Mesendoderm (in vitro differentiated cells): ENCODE measurements at regions not wholly inside any gene's neighbourhood (a gene's known extent, or its start where the extent isn't known, plus 50 kb on each side); places are given as distances from the start of the nearest gene placed in this dataset.

Experiments
- DNase-seq: peaks from one replicate; pipeline ENCODE4 v3.0.0; 2013
- H2AK5ac ChIP-seq: 2 replicates; pipeline ENCODE4 v1.6.1; 2013; ENCODE audit warnings: low read length, inconsistent platforms
- H2BK120ac ChIP-seq: 2 replicates; pipeline ENCODE4 v1.6.1; 2013; ENCODE audit warnings: low read depth, mild to moderate bottlenecking, low read length, moderate library complexity, mixed read lengths
- H2BK15ac ChIP-seq: replicated peaks from 2 replicates; pipeline ENCODE4 v1.6.1; 2013; ENCODE audit warnings: low read depth, mild to moderate bottlenecking, moderate library complexity
- H2BK5ac ChIP-seq: 2 replicates; pipeline ENCODE4 v1.6.1; 2013; ENCODE audit warnings: low read length, inconsistent platforms
- H3K18ac ChIP-seq: 2 replicates; pipeline ENCODE4 v1.6.1; 2013; ENCODE audit warnings: mild to moderate bottlenecking, low read length, mixed read lengths
- H3K23ac ChIP-seq: one replicate; pipeline ENCODE4 v1.6.1; 2013; ENCODE audit warnings: low read length
- H3K27ac ChIP-seq: 2 replicates; pipeline ENCODE4 v1.5.1; 2013; ENCODE audit warnings: low read depth, mild to moderate bottlenecking, inconsistent platforms, low read length, moderate library complexity
- H3K27me3 ChIP-seq: 2 replicates; pipeline ENCODE4 v1.6.1; 2013; ENCODE audit warnings: low read length, control low read depth, mild to moderate bottlenecking, inconsistent platforms; ENCODE audit not compliant: insufficient read depth, poor library complexity
- H3K36me3 ChIP-seq: 2 replicates; pipeline ENCODE4 v1.6.1; 2013; ENCODE audit warnings: low read length, inconsistent platforms; ENCODE audit not compliant: control insufficient read depth, insufficient read depth
- H3K4ac ChIP-seq: one replicate; pipeline ENCODE4 v1.6.1; 2013; ENCODE audit warnings: low read depth, mild to moderate bottlenecking, low read length, moderate library complexity
- H3K4me1 ChIP-seq: 2 replicates; pipeline ENCODE4 v1.6.1; 2013; ENCODE audit warnings: low read depth, low read length, inconsistent platforms; ENCODE audit not compliant: control insufficient read depth
- H3K4me2 ChIP-seq: 2 replicates; pipeline ENCODE4 v1.6.1; 2013; ENCODE audit warnings: low read length
- H3K4me3 ChIP-seq: 2 replicates; pipeline ENCODE4 v1.5.1; 2013; ENCODE audit warnings: mild to moderate bottlenecking, low read length
- H3K56ac ChIP-seq: one replicate; pipeline ENCODE4 v1.6.1; 2013; ENCODE audit warnings: low read length
- H3K79me1 ChIP-seq: 2 replicates; pipeline ENCODE4 v1.6.1; 2013; ENCODE audit warnings: low read length, inconsistent platforms
- H3K79me2 ChIP-seq: 2 replicates; pipeline ENCODE4 v1.6.1; 2013; ENCODE audit warnings: mild to moderate bottlenecking, low read length; ENCODE audit not compliant: control insufficient read depth, insufficient read depth
- H3K9ac ChIP-seq: 2 replicates; pipeline ENCODE4 v1.6.1; 2013; ENCODE audit warnings: low read length, inconsistent platforms
- H4K5ac ChIP-seq: one replicate; pipeline ENCODE4 v1.6.1; 2013; ENCODE audit warnings: low read length
- H4K8ac ChIP-seq: one replicate; pipeline ENCODE4 v1.6.1; 2013; ENCODE audit warnings: low read depth, mild to moderate bottlenecking, control low read depth, low read length, moderate library complexity
- WGBS: extraction: QIAGEN DNeasy Blood & Tissue Kit; methylation state at CpG from one replicate; pipeline ENCODE4 v1.1.7; 2013; ENCODE audit warnings: low lambda C conversion rate, missing lambda C conversion rate; ENCODE audit not compliant: insufficient coverage; ENCODE audit errors: extremely low coverage; 5-methylcytosine and 5-hydroxymethylcytosine counted together

GRCh38 chr6:33963136-33963750 is 159.4 kb upstream of the MLN start:
- no peak overlapping the region for H3K4ac ChIP-seq
- H3K18ac ChIP-seq = no peak overlapping the region
- H3K79me2 ChIP-seq = no peaks in the 10 kb centered on the region
- no peak overlapping the region for H3K23ac ChIP-seq
- H4K8ac ChIP-seq = no peak overlapping the region
- H2BK120ac ChIP-seq = no peak overlapping the region
- H3K27me3 ChIP-seq = no peaks in the 10 kb centered on the region
- no peak overlapping the region for H2BK5ac ChIP-seq
- DNase-seq = no peak
- peaks cover 5% of the 10 kb centered on the region for H3K4me1 ChIP-seq
- H2AK5ac ChIP-seq = no peak overlapping the region
- no peaks in the 10 kb centered on the region for H3K36me3 ChIP-seq
- no peak overlapping the region for H3K9ac ChIP-seq
- no CpG with 5 or more reads among the region's 7 CpGs for WGBS
- no peak overlapping the region for H3K4me2 ChIP-seq
- no peak overlapping the region for H2BK15ac ChIP-seq
- no peak overlapping the region for H3K4me3 ChIP-seq
- H3K79me1 ChIP-seq = no peaks in the 10 kb centered on the region
- no peak overlapping the region for H3K27ac ChIP-seq
- H3K56ac ChIP-seq = no peak overlapping the region
- H4K5ac ChIP-seq = no peak overlapping the region

- H3K36me3 ChIP-seq = no peaks in the 10 kb centered on the region
- no peaks in the 10 kb centered on the region for H3K79me1 ChIP-seq
- no peak overlapping the region for H4K5ac ChIP-seq
- DNase-seq = no peak
- no peak overlapping the region for H4K8ac ChIP-seq
- H3K23ac ChIP-seq = no peak overlapping the region
- H3K79me2 ChIP-seq = no peaks in the 10 kb centered on the region
- no peak overlapping the region for H2BK120ac ChIP-seq
- no peak overlapping the region for H2BK15ac ChIP-seq
- H3K56ac ChIP-seq = no peak overlapping the region
- H3K27me3 ChIP-seq = no peaks in the 10 kb centered on the region
- peaks cover 6% of the 10 kb centered on the region for H3K4me1 ChIP-seq
- no peak overlapping the region for H3K4me2 ChIP-seq
- H3K4ac ChIP-seq = no peak overlapping the region
- H3K4me3 ChIP-seq = no peak overlapping the region
- no peak overlapping the region for H3K18ac ChIP-seq
- no peak overlapping the region for H2BK5ac ChIP-seq
- H3K9ac ChIP-seq = no peak overlapping the region
- WGBS = no CpG with 5 or more reads among the region's 16 CpGs
- H2AK5ac ChIP-seq = no peak overlapping the region
- no peak overlapping the region for H3K27ac ChIP-seq
These were observed 158.6 kb upstream of the MLN start for GRCh38 chr6:33962246-33963027.

GRCh38 chr6:33961691-33962090 is 157.9 kb upstream of the MLN start:
- H3K4me1 ChIP-seq = peaks cover 6% of the 10 kb centered on the region
- no peak overlapping the region for H3K27ac ChIP-seq
- no peak overlapping the region for H2AK5ac ChIP-seq
- no peak overlapping the region for H3K23ac ChIP-seq
- no peak overlapping the region for H3K56ac ChIP-seq
- H3K18ac ChIP-seq = no peak overlapping the region
- no peak overlapping the region for H3K9ac ChIP-seq
- H2BK120ac ChIP-seq = no peak overlapping the region
- no peak overlapping the region for H4K8ac ChIP-seq
- no peak overlapping the region for H2BK5ac ChIP-seq
- no peak for DNase-seq
- no peak overlapping the region for H3K4me2 ChIP-seq
- H3K79me1 ChIP-seq = no peaks in the 10 kb centered on the region
- H4K5ac ChIP-seq = no peak overlapping the region
- WGBS = no CpG with 5 or more reads among the region's 6 CpGs
- no peak overlapping the region for H2BK15ac ChIP-seq
- H3K36me3 ChIP-seq = no peaks in the 10 kb centered on the region
- no peak overlapping the region for H3K4me3 ChIP-seq
- H3K27me3 ChIP-seq = no peaks in the 10 kb centered on the region
- no peak overlapping the region for H3K4ac ChIP-seq
- H3K79me2 ChIP-seq = no peaks in the 10 kb centered on the region

- Histone ChIP-seq H3K27ac (no peak overlapping the region), H2BK5ac (no peak overlapping the region), H4K5ac (no peak overlapping the region), H3K27me3 (no peaks in the 10 kb centered on the region), H3K4ac (no peak overlapping the region), H2BK15ac (no peak overlapping the region), H2BK120ac (no peak overlapping the region), H3K56ac (peak overlapping the region; percentile 51), H3K9ac (no peak overlapping the region), H3K4me3 (no peak overlapping the region), H3K36me3 (no peaks in the 10 kb centered on the region), H3K4me2 (no peak overlapping the region), H3K79me2 (no peaks in the 10 kb centered on the region), H3K4me1 (peaks cover 6% of the 10 kb centered on the region), H3K23ac (no peak overlapping the region), H2AK5ac (no peak overlapping the region), H3K18ac (no peak overlapping the region), H3K79me1 (no peaks in the 10 kb centered on the region), H4K8ac (no peak overlapping the region)
- DNase-seq = no peak
- WGBS = no CpG with 5 or more reads among the region's 22 CpGs
These were observed 156.8 kb upstream of the MLN start for GRCh38 chr6:33960345-33961313.

GRCh38 chr6:33959661-33960344 is 156.0 kb upstream of the MLN start:
- Histone ChIP-seq H2BK120ac (no peak overlapping the region), H3K27ac (no peak overlapping the region), H2AK5ac (peak overlapping the region; percentile 11), H3K9ac (no peak overlapping the region), H3K36me3 (no peaks in the 10 kb centered on the region), H3K4me1 (peaks cover 6% of the 10 kb centered on the region), H2BK15ac (no peak overlapping the region), H3K23ac (no peak overlapping the region), H3K4ac (no peak overlapping the region), H3K4me3 (no peak overlapping the region), H4K8ac (no peak overlapping the region), H3K79me2 (no peaks in the 10 kb centered on the region), H3K18ac (no peak overlapping the region), H3K27me3 (no peaks in the 10 kb centered on the region), H4K5ac (no peak overlapping the region), H3K56ac (no peak overlapping the region), H3K79me1 (no peaks in the 10 kb centered on the region), H2BK5ac (no peak overlapping the region), H3K4me2 (no peak overlapping the region)
- no peak for DNase-seq
- no CpG with 5 or more reads among the region's 8 CpGs for WGBS
